ENCODE measurements at regions not wholly inside any gene's neighbourhood (a gene's known extent, or its start where the extent isn't known, plus 50 kb on each side); places are given as distances from the start of the nearest gene placed in this dataset.

- Histone ChIP-seq H3K9me3 (ENCODE audit: insufficient read depth, low read depth, low read length) (no peaks in the 10 kb centered on the region), H3K79me2 (ENCODE audit: insufficient read depth, low read length) (no peaks in the 10 kb centered on the region), H3K9ac (ENCODE audit: low read depth, low read length, poor library complexity, severe bottlenecking) (no peak overlapping the region), H3F3A (ENCODE audit: low read depth) (no peaks in the 10 kb centered on the region), H3K36me3 (ENCODE audit: insufficient read depth, low read length) (no peaks in the 10 kb centered on the region), H3K4me2 (ENCODE audit: low read depth, low read length, poor library complexity, severe bottlenecking) (no peak overlapping the region), H2AFZ (ENCODE audit: low read length) (no peak overlapping the region), H4K20me1 (ENCODE audit: insufficient read depth, low read length, poor library complexity, severe bottlenecking) (no peaks in the 10 kb centered on the region), H3K9me2 (replicated peaks; ENCODE audit: low read depth, low read length) (no peaks in the 10 kb centered on the region), H3K27me3 (ENCODE audit: insufficient read depth, low read length, poor library complexity, severe bottlenecking) (no peaks in the 10 kb centered on the region), H3K4me1 (ENCODE audit: insufficient read depth, low read length, poor library complexity, severe bottlenecking) (peaks cover 4% of the 10 kb centered on the region), H3K4me3 (ENCODE audit: low read length, poor library complexity, severe bottlenecking) (no peak overlapping the region)
- TF ChIP-seq EZH2phosphoT487 (IDR thresholded peaks at IDR 0.05; ENCODE audit: borderline replicate concordance) (no peak), CTCF (conservative IDR thresholded peaks at IDR 0.05; ENCODE audit: low read length) (no peak)
These were observed 50.1 kb upstream of the ASAP2 start for GRCh38 chr2:9156483-9156882.

GRCh38 chr2:9154061-9154460 is 52.6 kb upstream of the ASAP2 start:
- H3K4me2 ChIP-seq (ENCODE audit: low read depth, low read length, poor library complexity, severe bottlenecking): no peak overlapping the region
- H3K4me3 ChIP-seq (ENCODE audit: low read length, poor library complexity, severe bottlenecking): no peak overlapping the region
- no peak overlapping the region for H3K9ac ChIP-seq (ENCODE audit: low read depth, low read length, poor library complexity, severe bottlenecking)
- TF ChIP-seq CTCF (conservative IDR thresholded peaks at IDR 0.05; ENCODE audit: low read length) (no peak), EZH2phosphoT487 (IDR thresholded peaks at IDR 0.05; ENCODE audit: borderline replicate concordance) (no peak)
- H4K20me1 ChIP-seq (ENCODE audit: insufficient read depth, low read length, poor library complexity, severe bottlenecking): no peaks in the 10 kb centered on the region
- H3K9me3 ChIP-seq (ENCODE audit: insufficient read depth, low read depth, low read length): no peaks in the 10 kb centered on the region
- H3K9me2 ChIP-seq (replicated peaks; ENCODE audit: low read depth, low read length): no peaks in the 10 kb centered on the region
- no peak overlapping the region for H2AFZ ChIP-seq (ENCODE audit: low read length)
- H3K79me2 ChIP-seq (ENCODE audit: insufficient read depth, low read length): no peaks in the 10 kb centered on the region
- H3K36me3 ChIP-seq (ENCODE audit: insufficient read depth, low read length): no peaks in the 10 kb centered on the region
- H3F3A ChIP-seq (ENCODE audit: low read depth): no peaks in the 10 kb centered on the region
- no peaks in the 10 kb centered on the region for H3K27me3 ChIP-seq (ENCODE audit: insufficient read depth, low read length, poor library complexity, severe bottlenecking)
- peaks cover 4% of the 10 kb centered on the region for H3K4me1 ChIP-seq (ENCODE audit: insufficient read depth, low read length, poor library complexity, severe bottlenecking)

GRCh38 chr2:9153643-9153980 is 53.0 kb upstream of the ASAP2 start:
- no peak overlapping the region for H3K9ac ChIP-seq (ENCODE audit: low read depth, low read length, poor library complexity, severe bottlenecking)
- H3K9me2 ChIP-seq (replicated peaks; ENCODE audit: low read depth, low read length): no peaks in the 10 kb centered on the region
- H3K36me3 ChIP-seq (ENCODE audit: insufficient read depth, low read length): no peaks in the 10 kb centered on the region
- no peaks in the 10 kb centered on the region for H3K27me3 ChIP-seq (ENCODE audit: insufficient read depth, low read length, poor library complexity, severe bottlenecking)
- H2AFZ ChIP-seq (ENCODE audit: low read length): no peak overlapping the region
- TF ChIP-seq EZH2phosphoT487 (IDR thresholded peaks at IDR 0.05; ENCODE audit: borderline replicate concordance): no peak
- TF ChIP-seq CTCF (conservative IDR thresholded peaks at IDR 0.05; ENCODE audit: low read length): no peak
- no peaks in the 10 kb centered on the region for H3K79me2 ChIP-seq (ENCODE audit: insufficient read depth, low read length)
- H3K4me1 ChIP-seq (ENCODE audit: insufficient read depth, low read length, poor library complexity, severe bottlenecking): peaks cover 4% of the 10 kb centered on the region
- no peaks in the 10 kb centered on the region for H3F3A ChIP-seq (ENCODE audit: low read depth)
- no peaks in the 10 kb centered on the region for H4K20me1 ChIP-seq (ENCODE audit: insufficient read depth, low read length, poor library complexity, severe bottlenecking)
- no peak overlapping the region for H3K4me2 ChIP-seq (ENCODE audit: low read depth, low read length, poor library complexity, severe bottlenecking)
- no peak overlapping the region for H3K4me3 ChIP-seq (ENCODE audit: low read length, poor library complexity, severe bottlenecking)
- no peaks in the 10 kb centered on the region for H3K9me3 ChIP-seq (ENCODE audit: insufficient read depth, low read depth, low read length)
